SK-N-SH (cell line): ENCODE measurements at regions not wholly inside any gene's neighbourhood (a gene's known extent, or its start where the extent isn't known, plus 50 kb on each side); places are given as distances from the start of the nearest gene placed in this dataset.
A peak's percentile ranks its signal among the peaks of the same experiment; 100 is the strongest.

Experiments
- CTCF ChIA-PET: fragments of 300-600, 350-600 bp; formaldehyde crosslinking; extraction: SDS; loops from one replicate; lab custom pipeline; 2021; lab: Yijun Ruan, JAX
- POLR2A ChIA-PET: fragments of 350-600 bp; sonication (Branson Sonifier 250); formaldehyde crosslinking; extraction: SDS; loops from one replicate; lab custom pipeline; 2020; ENCODE audit warnings: antibody characterized with exemption, inconsistent platforms; lab: Yijun Ruan, JAX
- DNase-seq: peaks from one replicate; pipeline ENCODE4 v3.0.0; 2012
- H2AFZ ChIP-seq: fragments of 200-600 bp; sonication (generic); 2 replicates; pipeline ENCODE4 v1.8.1; 2016; ENCODE audit warnings: antibody characterized with exemption, mild to moderate bottlenecking, low read depth
- H3F3A ChIP-seq: fragments of 200-600 bp; sonication (generic); replicated peaks from 2 replicates; pipeline ENCODE3; 2016; ENCODE audit warnings: antibody characterized with exemption, mild to moderate bottlenecking; ENCODE audit not compliant: insufficient read depth
- H3K27ac ChIP-seq, 2 experiments: fragments of 200-500 bp in 1 of 2; fragments of 200-600 bp in 1 of 2; sonication (Bioruptor generic) in 1 of 2; sonication (generic), shearing (Covaris generic) in 1 of 2; 2 replicates each; pipeline versions ENCODE4 v1.5.1 to v1.6.1; 2014 to 2016; ENCODE audit warnings: low read depth in 2 of 2, inconsistent platforms in 1 of 2, low read length in 1 of 2, mild to moderate bottlenecking in 1 of 2, mixed read lengths in 1 of 2
- H3K27me3 ChIP-seq: fragments of 200-600 bp; sonication (generic), shearing (Covaris generic); 2 replicates; pipeline ENCODE4 v1.6.1; 2016; ENCODE audit warnings: mixed run types; ENCODE audit not compliant: insufficient read depth
- H3K36me3 ChIP-seq, 2 experiments: fragments of 200-500 bp in 1 of 2; fragments of 200-600 bp in 1 of 2; sonication (Bioruptor generic) in 1 of 2; sonication (generic) in 1 of 2; replicated peaks in 1 of 2; 2 replicates each; pipeline versions ENCODE3 to v1.5.1; 2014 to 2016; ENCODE audit warnings: low read length in 1 of 2, mild to moderate bottlenecking in 1 of 2; ENCODE audit not compliant: insufficient read depth in 2 of 2, control insufficient read depth in 1 of 2
- H3K4me1 ChIP-seq, 2 experiments: fragments of 200-500 bp in 1 of 2; fragments of 200-600 bp in 1 of 2; sonication (Bioruptor generic) in 1 of 2; sonication (generic), shearing (Covaris generic) in 1 of 2; 2 replicates each; pipeline versions ENCODE4 v1.5.1 to v1.6.1; 2014 to 2016; ENCODE audit warnings: low read depth in 1 of 2, low read length in 1 of 2, mixed run types in 1 of 2; ENCODE audit not compliant: insufficient read depth in 2 of 2, control insufficient read depth in 1 of 2
- H3K4me2 ChIP-seq: fragments of 200-600 bp; sonication (generic), shearing (Covaris generic); 2 replicates; pipeline ENCODE4 v1.6.1; 2017; ENCODE audit warnings: mixed run types
- H3K4me3 ChIP-seq, 2 experiments: fragments of 200-500 bp in 1 of 2; fragments of 200-600 bp in 1 of 2; sonication (Bioruptor generic) in 1 of 2; sonication (generic), shearing (Covaris generic) in 1 of 2; 2 replicates each; pipeline versions ENCODE4 v1.5.1 to v1.8.1; 2014 to 2016; ENCODE audit warnings: low read depth in 2 of 2, inconsistent platforms in 1 of 2, low read length in 1 of 2, mild to moderate bottlenecking in 1 of 2, mixed read lengths in 1 of 2, moderate library complexity in 1 of 2
- H3K79me2 ChIP-seq: fragments of 200-600 bp; sonication (generic); 2 replicates; pipeline ENCODE4 v1.8.1; 2017; ENCODE audit warnings: mild to moderate bottlenecking; ENCODE audit not compliant: insufficient read depth
- H3K9ac ChIP-seq: fragments of 200-600 bp; sonication (generic); 2 replicates; pipeline ENCODE4 v1.6.1; 2017; ENCODE audit warnings: mixed run types
- H3K9me2 ChIP-seq: fragments of 200-600 bp; sonication (generic); 2 replicates; pipeline ENCODE4 v1.6.1; 2017; ENCODE audit warnings: mixed run types
- H3K9me3 ChIP-seq: fragments of 200-600 bp; sonication (generic); 2 replicates; pipeline ENCODE4 v1.6.1; 2017; ENCODE audit warnings: mixed run types, mild to moderate bottlenecking, moderate library complexity
- H4K20me1 ChIP-seq: fragments of 200-600 bp; sonication (generic); 2 replicates; pipeline ENCODE4 v1.6.1; 2017; ENCODE audit warnings: mild to moderate bottlenecking, mixed run types; ENCODE audit not compliant: insufficient read depth
- FOSL2 ChIP-seq: IDR thresholded peaks from 2 replicates; pipeline ENCODE4 v1.4.0; 2012; ENCODE audit warnings: low read depth, mild to moderate bottlenecking, moderate library complexity, borderline replicate concordance
- FOXJ3 ChIP-seq: sonication (generic); formaldehyde crosslinking; IDR thresholded peaks from 2 replicates; pipeline ENCODE4 v1.5.1; 2020; ENCODE audit warnings: mild to moderate bottlenecking, missing genetic modification reagents
- JUND ChIP-seq: IDR thresholded peaks from 2 replicates; pipeline ENCODE4 v1.4.0; 2012
- RCOR1 ChIP-seq: fragments of 150-350 bp; IDR thresholded peaks from 2 replicates; pipeline ENCODE4 v1.6.1; 2017; ENCODE audit warnings: antibody characterized with exemption, low read length
- TAF1 ChIP-seq: IDR thresholded peaks from 2 replicates; pipeline ENCODE4 v1.6.1; 2012; ENCODE audit warnings: low read depth, mild to moderate bottlenecking, low read length, moderate library complexity, borderline replicate concordance
- WGBS: methylation state at CpG from one replicate; pipeline ENCODE4 v1.1.6; 2017; ENCODE audit warnings: low lambda C conversion rate; 5-methylcytosine and 5-hydroxymethylcytosine counted together
- TF ChIP-seq, protein P1 (sequence below): IDR thresholded peaks from 2 replicates; pipeline ENCODE4 v1.4.0; 2012; ENCODE audit warnings: low read depth
- TF ChIP-seq, protein P2 (sequence below): IDR thresholded peaks from 2 replicates; pipeline ENCODE4 v1.4.0; 2012; ENCODE audit warnings: low read depth, borderline replicate concordance
- TF ChIP-seq, protein P3 (sequence below): IDR thresholded peaks from 2 replicates; pipeline ENCODE4; 2012

DNA sequence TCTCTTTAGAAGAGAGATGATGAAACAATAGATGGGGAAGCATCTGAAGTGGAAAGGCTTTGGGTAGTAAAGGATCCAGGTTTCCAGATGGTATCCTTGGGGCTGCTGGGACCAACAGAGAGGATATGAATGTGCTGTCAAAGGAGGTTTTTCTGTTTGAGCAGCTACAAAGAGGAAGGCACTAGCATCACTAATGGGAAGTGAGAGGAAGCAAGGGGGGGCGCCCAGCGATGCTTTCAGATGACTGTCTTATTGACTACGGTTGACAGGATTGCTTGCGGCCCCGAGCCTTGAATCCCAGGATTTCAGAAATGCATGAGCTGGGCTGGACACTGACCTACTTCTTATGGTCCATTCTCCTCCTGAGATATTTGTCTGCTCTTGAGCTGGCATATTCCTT is 103.8 kb upstream of the GALNT15 start:
- CTCF ChIA-PET: interaction anchor here (1.3 to 2.6 kb wide), 2 partner anchors 22 to 108 kb away, joined by 3 to 9 read pairs; no protein-coding TSS in a partner anchor
- no peaks in the 10 kb centered on the region for H3K9me2 ChIP-seq
- no peak for DNase-seq
- H3K79me2 ChIP-seq: no peaks in the 10 kb centered on the region
- 84% methylated on average over 5 of the region's 5 CpGs for WGBS
- no peaks in the 10 kb centered on the region for H3K36me3 ChIP-seq
- H3K9me3 ChIP-seq: no peaks in the 10 kb centered on the region
- POLR2A ChIA-PET: no interaction called here
- no peak overlapping the region for H3K9ac ChIP-seq
- peaks cover 7 to 65% of the 10 kb centered on the region in 2 experiments for H3K4me1 ChIP-seq
- no peaks in the 10 kb centered on the region for H4K20me1 ChIP-seq
- H3K4me2 ChIP-seq: no peak overlapping the region
- no peak overlapping the region for H3K4me3 ChIP-seq
- no peak for TF ChIP-seq FOXJ3 (CRISPR knock-in tag)
- no peak for TF ChIP-seq RCOR1
- TF ChIP-seq, protein P1, sequence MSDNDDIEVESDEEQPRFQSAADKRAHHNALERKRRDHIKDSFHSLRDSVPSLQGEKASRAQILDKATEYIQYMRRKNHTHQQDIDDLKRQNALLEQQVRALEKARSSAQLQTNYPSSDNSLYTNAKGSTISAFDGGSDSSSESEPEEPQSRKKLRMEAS: no peak
- TF ChIP-seq TAF1: no peak
- peaks cover 57% of the 10 kb centered on the region for H3F3A ChIP-seq
- H2AFZ ChIP-seq: no peak overlapping the region
- no peaks in the 10 kb centered on the region for H3K27me3 ChIP-seq
- H3K27ac ChIP-seq: 0 out of 4 replicates have a peak overlapping the region, but pooled peaks of 1 of the 2 experiments have one; percentile 96

DNA sequence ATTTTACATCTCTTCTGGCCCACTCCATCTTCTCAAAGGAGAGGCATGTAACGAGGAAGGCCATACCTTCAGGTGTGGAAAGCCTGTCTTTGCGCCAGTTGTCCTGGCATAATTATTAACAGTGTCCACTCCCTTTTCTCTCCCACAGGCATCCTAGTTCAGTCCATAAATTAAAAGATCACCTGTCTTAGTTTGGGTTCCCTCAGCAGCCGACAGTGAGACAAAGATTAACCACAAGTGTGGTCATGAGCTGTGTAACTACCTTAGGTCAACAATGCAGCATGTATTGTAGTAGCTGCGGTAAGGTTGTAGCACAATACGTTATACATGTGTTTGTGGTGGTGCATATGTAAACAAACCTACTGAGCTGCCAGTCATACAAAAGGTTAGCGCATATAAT is 103.3 kb upstream of the GALNT15 start:
- H3K27me3 ChIP-seq: no peaks in the 10 kb centered on the region
- no peak overlapping the region for H3K4me2 ChIP-seq
- peaks cover 56% of the 10 kb centered on the region for H3F3A ChIP-seq
- no peaks in the 10 kb centered on the region for H3K79me2 ChIP-seq
- POLR2A ChIA-PET: no interaction called here
- no peaks in the 10 kb centered on the region for H3K9me2 ChIP-seq
- WGBS: over 99% methylated on average over 6 of the region's 6 CpGs
- peaks cover 7 to 62% of the 10 kb centered on the region in 2 experiments for H3K4me1 ChIP-seq
- no peak overlapping the region for H3K27ac ChIP-seq
- DNase-seq: no peak
- CTCF ChIA-PET: interaction anchor here (1.3 to 2.6 kb wide), 2 partner anchors 21 to 108 kb away, joined by 3 to 9 read pairs; no protein-coding TSS in a partner anchor
- no peak overlapping the region for H3K4me3 ChIP-seq
- no peaks in the 10 kb centered on the region for H3K9me3 ChIP-seq
- no peaks in the 10 kb centered on the region for H3K36me3 ChIP-seq
- TF ChIP-seq, protein P2, sequence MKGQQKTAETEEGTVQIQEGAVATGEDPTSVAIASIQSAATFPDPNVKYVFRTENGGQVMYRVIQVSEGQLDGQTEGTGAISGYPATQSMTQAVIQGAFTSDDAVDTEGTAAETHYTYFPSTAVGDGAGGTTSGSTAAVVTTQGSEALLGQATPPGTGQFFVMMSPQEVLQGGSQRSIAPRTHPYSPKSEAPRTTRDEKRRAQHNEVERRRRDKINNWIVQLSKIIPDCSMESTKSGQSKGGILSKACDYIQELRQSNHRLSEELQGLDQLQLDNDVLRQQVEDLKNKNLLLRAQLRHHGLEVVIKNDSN: no peak
- TF ChIP-seq, protein P3, sequence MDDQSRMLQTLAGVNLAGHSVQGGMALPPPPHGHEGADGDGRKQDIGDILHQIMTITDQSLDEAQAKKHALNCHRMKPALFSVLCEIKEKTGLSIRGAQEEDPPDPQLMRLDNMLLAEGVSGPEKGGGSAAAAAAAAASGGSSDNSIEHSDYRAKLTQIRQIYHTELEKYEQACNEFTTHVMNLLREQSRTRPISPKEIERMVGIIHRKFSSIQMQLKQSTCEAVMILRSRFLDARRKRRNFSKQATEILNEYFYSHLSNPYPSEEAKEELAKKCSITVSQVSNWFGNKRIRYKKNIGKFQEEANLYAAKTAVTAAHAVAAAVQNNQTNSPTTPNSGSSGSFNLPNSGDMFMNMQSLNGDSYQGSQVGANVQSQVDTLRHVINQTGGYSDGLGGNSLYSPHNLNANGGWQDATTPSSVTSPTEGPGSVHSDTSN: no peak
- no peak for TF ChIP-seq FOSL2
- H3K9ac ChIP-seq: no peak overlapping the region
- no peaks in the 10 kb centered on the region for H4K20me1 ChIP-seq
- H2AFZ ChIP-seq: no peak overlapping the region

DNA sequence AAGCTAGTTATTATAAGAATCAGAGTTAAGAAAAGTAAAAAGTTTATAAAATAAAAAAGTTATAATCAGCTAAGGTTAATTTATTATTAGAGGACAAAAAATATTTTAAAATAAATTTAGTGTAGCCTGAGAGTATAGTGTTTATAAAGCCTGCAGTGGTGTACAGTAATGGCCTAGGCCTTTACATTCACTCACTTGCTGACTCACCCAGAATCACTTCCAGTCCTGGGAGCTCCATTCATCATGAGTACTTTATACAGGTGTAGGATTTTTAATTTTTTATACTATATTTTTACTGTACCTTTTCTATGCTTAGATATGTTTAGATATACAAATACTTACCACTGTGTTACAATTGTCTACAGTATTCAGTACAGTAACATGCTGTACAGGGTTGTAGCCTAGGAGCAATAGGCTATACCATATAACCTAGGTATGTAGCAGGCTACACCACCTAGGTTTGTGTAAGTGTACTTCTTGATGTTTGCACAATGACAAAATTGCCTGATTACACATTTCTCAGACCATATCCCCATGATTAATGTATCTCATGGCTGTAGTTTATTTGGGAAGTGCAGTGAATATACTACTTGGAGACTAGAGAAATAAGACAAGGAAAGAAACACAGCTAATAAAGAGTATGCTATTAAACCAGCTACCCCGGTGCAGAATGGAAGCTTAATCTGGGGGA is 101.9 kb upstream of the GALNT15 start:
- peaks cover 7 to 49% of the 10 kb centered on the region in 2 experiments for H3K4me1 ChIP-seq
- no peaks in the 10 kb centered on the region for H3K9me2 ChIP-seq
- H3K4me2 ChIP-seq: no peak overlapping the region
- peak overlapping the region in 1 of 2 experiments; percentile 88; a peak in 2 of 4 replicates for H3K27ac ChIP-seq
- H3F3A ChIP-seq: peaks cover 46% of the 10 kb centered on the region
- H2AFZ ChIP-seq: no peak overlapping the region
- peak overlapping the region; percentile 51; the same call in 1 of the 2 replicates for H3K9ac ChIP-seq
- no peak for TF ChIP-seq FOXJ3 (CRISPR knock-in tag)
- TF ChIP-seq, protein P3: peak; percentile 9; the same call in 1 of the 2 replicates
- TF ChIP-seq FOSL2: peak; percentile 60; the same call in 1 of the 2 replicates
- TF ChIP-seq JUND: 0 out of 2 replicates have a peak, but pooled peaks have one; percentile 20
- ChIA-PET CTCF (interaction anchor here (1.5 to 1.9 kb wide), 2 partner anchors 23 to 106 kb away, joined by 4 to 6 read pairs; no protein-coding TSS in a partner anchor), POLR2A (no interaction called here)
- H3K27me3 ChIP-seq: no peaks in the 10 kb centered on the region
- H3K36me3 ChIP-seq: no peaks in the 10 kb centered on the region
- H3K79me2 ChIP-seq: no peaks in the 10 kb centered on the region
- no peak for DNase-seq
- no peaks in the 10 kb centered on the region for H4K20me1 ChIP-seq
- 88% methylated on average over 1 of the region's 1 CpG for WGBS
- H3K4me3 ChIP-seq: no peak overlapping the region
- no peaks in the 10 kb centered on the region for H3K9me3 ChIP-seq
